Activated CD8-positive, alpha-beta memory T cell treated with anti-CD3 and anti-CD28 coated beads for 24 hours (primary cell): ENCODE measurements at regions not wholly inside any gene's neighbourhood (a gene's known extent, or its start where the extent isn't known, plus 50 kb on each side); places are given as distances from the start of the nearest gene placed in this dataset.

Experiments
- DNase-seq: peaks from one replicate; pipeline ENCODE4 v3.0.0-alpha.2; 2020

DNA sequence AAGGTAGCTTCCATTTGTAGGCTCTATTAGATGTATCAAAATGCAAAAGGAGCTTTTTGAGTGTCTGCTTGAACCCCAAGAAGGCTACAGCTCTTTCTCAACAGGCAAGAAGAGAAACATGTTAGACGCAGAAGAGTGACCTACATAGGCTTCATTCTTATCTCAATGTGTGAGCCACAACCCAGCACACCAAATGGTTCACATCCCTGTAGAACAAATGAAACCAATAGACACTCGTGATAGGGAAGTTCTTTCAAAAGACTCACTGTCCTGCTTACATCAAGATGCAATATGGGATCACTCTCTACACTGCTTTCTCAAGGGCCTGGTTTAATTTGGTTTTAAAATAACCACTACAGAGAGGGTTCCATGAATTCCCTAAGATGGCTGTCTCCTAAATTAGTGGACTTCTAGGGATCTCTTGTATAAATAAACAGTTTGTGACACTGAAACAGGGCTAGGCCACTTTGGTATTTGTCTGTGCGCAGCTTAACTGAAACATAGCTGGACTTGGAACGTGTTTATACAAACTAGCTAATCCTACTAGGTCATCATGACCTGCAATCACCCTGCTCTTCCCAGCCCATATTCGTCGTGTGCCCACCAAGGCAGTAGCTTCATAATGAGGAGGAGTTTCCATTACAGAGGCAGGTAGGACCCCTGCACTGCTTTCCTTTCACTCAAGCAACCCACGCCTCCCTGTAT lies 225.4 kb upstream of the PREP start:
- no peak for DNase-seq

- DNase-seq = no peak
Measured at GRCh38 chr6:105626295-105627158, 223.6 kb upstream of the PREP start.

- no peak for DNase-seq
Measured at GRCh38 chr6:105624021-105624420, 221.1 kb upstream of the PREP start.

DNA sequence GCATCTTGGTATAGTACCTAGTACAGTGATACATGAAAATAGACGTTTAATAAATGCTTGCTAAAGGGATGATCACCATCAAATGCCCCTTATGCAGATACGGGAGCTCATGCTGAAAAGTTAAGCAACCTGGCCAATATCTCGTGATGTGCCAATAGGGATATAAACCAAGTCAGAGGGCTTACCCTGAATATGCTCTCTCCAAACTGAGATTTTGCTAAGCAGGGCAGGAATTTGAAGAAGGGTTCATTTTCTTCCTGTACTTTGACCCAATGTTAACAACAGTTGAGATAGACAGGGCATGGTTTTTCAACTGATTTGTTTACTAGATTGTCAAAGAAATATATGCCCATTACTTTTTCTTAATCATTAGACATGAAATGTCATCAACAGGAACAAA lies 219.3 kb upstream of the PREP start:
- DNase-seq = no peak

GRCh38 chr6:105621564-105622175 lies 218.8 kb upstream of the PREP start:
- DNase-seq = no peak

GRCh38 chr6:105620878-105621277 lies 218.0 kb upstream of the PREP start:
- no peak for DNase-seq

DNA sequence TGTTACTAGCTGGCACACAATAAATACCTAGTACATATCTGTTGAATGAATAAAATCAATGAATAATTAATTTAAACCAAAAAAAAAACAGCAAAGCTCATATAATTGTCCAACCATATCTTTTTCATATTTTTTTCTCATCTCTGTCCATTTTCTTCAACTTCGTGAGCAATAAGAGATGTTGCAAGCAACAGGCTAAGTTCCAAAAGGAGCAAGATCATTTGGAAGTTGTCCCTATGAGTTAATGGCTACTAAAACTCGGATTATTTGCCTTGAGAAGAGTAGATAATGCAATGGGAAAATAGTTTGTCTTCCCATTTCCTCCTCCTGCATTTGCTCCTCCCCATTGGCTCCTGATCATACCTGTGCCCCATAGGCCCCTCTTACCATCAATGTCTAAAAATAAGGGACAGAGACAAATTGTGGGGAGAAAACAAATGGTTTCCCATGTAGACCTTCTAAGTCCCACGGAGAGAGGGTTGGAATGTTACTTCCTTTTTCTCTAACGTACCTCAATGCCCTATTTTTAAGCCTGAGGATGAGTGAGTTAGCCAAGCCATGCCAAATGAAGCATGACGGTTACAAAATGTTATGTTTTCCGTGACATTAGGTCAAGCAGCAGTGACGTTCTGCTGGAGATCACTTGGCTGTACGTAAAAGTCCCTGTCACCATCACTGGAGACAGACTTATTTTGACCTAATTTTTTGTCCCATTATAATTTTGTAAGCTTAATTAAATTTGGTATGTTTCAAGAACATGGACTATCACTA lies 217.3 kb upstream of the PREP start:
- no peak for DNase-seq

GRCh38 chr6:105618247-105618646 lies 215.4 kb upstream of the PREP start:
- DNase-seq = no peak

GRCh38 chr6:105616521-105616920 lies 213.6 kb upstream of the PREP start:
- no peak for DNase-seq

DNA sequence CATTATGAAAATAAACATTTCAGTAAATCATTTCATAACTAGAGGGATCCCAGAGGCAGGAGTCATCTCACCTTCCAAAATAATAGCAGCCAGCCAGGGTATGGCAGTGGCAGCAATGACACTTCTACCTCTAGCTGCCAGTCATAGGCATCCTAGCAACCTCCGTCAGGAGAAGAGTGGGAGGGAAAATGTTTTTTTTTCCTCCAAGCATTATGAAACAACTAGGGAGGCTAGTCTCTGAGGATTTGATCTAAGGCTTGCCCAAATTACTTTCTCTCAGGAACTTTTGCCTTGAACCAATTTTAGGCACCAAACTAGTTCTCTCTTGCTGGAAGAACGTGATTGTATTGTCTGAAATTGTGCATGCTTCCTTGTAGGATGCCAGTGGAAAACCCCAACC lies 208.7 kb upstream of the PREP start:
- DNase-seq = no peak

GRCh38 chr6:105609375-105609991 lies 206.6 kb upstream of the PREP start:
- DNase-seq = no peak

DNA sequence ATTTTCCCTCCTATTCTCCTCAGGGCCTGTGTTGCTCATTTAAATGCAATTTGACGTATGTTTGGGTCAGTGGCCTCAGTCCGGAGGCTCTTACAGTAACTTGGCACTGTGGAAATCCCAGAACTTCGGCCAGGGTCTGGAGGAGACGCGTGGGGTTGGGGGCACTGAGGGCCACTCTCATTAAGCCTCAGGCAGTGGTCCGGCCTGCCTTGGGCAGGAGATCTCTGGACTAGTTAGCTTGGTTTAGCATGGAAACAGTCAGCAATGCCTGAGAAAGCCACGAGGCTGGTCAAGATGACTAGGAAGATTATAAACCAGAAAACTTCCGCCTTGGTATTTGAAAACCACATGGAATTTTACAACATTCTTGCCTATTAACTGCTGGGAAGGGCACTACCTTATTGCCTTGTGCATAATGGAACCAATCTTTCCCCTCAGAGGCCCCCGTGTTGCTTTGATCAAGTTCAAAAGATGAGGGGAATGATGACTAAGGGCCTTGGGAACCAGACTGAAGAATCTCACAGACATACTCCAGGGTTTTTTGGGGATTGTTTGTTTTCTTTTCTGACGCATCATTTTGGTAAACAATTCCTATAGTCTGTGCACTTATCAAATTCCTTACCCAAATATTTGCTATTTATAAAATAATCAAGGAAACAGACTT lies 206.0 kb upstream of the PREP start:
- no peak for DNase-seq

DNA sequence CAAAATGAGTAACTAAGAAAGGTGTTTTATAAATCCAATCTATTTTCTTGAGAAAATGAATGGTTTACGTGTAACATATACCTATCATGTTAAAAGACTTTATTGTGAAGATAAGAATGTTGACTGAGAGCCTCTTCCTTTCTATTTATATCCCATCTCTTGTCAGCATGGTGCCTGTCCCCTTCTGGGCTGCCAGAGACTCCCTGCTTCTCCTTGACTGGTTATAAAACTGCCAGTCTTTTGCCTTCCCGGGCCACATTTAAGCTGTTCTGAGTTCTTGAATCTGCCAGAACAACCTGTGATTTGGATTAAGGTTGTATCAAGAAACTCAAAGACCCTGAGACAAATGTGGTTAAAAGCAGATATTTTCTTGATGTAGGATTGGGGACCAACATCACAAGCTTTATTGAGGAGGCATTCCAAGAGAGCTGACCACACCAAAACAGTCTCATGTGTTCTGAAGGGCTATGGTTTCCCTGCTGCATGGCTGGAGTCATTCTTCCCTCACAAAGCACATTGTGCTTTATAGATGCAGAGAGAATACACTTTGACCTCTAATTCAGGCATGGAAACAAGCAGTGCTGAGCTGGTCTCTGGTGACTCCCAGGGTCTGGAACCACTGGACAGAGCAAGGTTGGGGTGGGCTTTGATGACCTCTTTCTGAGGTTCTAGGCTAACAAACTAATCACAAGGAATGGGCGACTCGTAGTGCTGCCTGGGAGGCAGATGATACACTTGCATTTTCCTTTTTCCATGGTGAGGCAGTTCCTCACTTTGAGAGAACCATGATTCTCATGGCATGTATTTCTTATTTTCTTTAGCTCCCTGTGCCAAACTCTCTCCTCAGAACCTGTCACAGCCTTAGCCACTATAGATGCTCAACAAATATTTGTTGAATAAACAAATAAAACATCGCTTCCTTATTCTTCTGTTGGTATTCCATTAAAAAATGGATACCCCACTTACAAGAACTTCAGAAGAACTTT lies 205.0 kb upstream of the PREP start:
- no peak for DNase-seq

DNA sequence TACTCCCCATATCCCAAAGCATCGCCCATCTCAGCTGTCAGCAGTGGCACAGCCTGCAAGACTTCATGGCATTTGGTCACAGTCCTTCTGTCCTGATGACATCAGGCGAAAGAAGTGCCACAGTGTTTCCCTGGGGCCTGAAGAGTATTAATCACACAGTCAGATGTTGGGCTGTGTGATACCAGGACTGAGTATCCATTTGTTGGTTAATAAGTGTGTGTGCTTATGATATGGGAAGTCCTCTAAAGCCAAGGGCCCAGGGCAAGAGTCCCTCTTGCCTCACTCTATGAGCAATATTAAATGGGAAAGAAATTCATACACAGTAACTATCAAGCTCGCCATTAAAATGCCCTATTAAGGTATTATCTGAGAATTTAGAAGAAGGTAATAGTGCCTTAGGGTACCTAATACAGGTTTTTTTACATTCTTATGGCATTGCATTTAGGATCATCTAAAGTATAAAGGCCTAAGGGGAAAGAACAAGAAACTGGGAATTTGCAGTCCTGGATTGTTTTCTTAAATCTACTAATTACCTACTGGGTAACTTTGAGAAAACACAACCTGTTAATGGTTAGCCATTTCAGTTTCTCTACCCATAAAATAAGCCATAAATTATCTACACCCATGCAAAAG lies 204.1 kb upstream of the PREP start:
- no peak for DNase-seq

GRCh38 chr6:105604587-105604884 lies 201.7 kb upstream of the PREP start:
- DNase-seq = no peak

DNA sequence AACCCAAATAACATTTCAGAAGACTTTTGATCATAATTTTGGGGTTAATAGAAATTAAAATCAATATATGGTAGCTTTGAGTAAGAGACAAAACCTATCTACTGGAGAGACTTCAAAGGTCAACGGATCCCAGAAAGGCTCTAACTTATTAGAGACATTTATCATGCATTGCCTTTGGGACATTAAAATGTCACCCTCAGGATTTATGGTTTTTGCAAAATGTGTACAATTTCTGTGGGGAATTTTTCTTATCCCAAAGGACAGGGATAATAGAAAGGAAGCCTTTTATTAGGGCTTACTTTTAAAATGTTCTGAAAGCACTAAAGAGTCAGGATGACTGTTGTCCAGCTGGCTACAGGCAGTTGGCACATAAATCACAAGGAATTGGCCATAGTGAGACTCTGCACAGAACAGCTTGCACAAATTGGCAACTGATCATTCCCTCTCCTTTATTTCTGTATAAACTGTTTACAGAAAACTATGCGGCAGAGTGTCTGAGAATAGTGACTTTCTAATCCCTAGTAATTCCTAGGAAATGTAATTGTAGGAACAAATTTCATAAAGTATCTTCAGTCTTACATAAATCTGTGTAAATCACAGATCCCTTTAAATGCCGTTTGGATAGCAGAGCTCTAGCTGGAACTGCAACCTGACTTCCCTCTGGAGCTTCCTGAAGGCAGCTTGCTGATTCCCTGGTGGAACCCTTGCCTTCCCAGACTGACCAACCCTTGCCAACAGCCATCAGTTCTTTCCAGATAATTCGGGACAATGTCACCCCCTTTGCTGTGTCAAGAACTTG lies 201.1 kb upstream of the PREP start:
- no peak for DNase-seq

GRCh38 chr6:105601541-105602236 lies 198.8 kb upstream of the PREP start:
- no peak for DNase-seq

- no peak for DNase-seq
Measured at GRCh38 chr6:105600336-105601260, 197.7 kb upstream of the PREP start.
